ENCODE measurements at regions not wholly inside any gene's neighbourhood (a gene's known extent, or its start where the extent isn't known, plus 50 kb on each side); places are given as distances from the start of the nearest gene placed in this dataset.

GRCh38 chr7:46581268-46581667 lies 660.2 kb upstream of the IGFBP3 start:
- TF ChIP-seq CTCF (IDR thresholded peaks at IDR 0.05): no peak
- no peak for TF ChIP-seq EZH2 (IDR thresholded peaks at IDR 0.05; ENCODE audit: borderline replicate concordance, insufficient read depth, low read depth, low read length, poor library complexity, severe bottlenecking)
